ENCODE measurements at regions not wholly inside any gene's neighbourhood (a gene's known extent, or its start where the extent isn't known, plus 50 kb on each side); places are given as distances from the start of the nearest gene placed in this dataset.
"Not testable (repeated sequence)": the region's sequence is repeated elsewhere in the genome, so short reads cannot be mapped to it uniquely, and the experiment has no call there.

DNA sequence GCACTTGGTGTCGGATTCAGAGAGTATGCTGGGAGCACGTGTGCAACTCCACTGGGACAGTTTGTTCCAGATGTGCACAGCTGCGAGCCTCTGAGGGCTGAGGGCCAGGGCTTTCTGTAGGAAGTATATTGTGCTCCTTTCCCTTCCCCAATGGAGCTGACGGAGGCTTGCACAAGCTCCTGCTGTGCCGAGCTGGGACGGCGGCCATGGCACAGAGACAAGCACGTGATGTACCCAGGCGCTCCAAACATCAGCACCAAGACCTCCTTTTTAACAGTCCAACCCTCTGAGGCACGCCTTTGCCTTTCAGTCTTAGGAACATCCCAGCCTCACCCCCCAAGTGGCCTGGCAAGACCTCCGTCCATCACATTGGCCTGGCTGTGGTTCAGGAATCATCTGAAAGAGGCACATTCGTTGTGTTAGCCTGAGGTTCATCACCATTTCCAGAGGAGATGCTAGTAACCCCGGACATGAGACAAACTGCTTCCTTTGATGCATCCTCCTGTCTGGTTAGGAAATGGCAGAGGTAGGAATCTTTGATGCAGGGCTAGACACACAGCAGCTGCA is 339.2 kb upstream of the KAZN start:
- no peak for DNase-seq (ENCODE audit: low read depth in 2 of 2)

DNA sequence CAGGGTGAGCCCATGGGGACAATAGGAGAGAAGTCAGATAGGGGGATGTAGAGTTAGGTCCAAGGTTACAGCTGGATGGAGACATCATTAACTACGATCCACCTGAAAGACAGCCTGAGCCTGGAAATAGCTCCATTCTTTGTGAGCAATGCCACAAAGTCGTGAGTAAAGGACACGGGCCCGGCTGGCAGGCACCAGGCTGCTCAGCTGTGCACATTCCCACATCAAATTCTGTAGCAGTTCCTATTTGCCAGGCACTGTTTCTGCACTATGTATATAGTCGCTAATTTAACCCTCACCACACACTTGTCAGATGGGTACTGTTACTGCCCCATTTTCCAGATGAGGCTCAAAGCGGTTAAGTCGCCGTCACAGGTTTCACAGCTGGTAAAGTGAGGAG is 338.0 kb upstream of the KAZN start:
- no peak for DNase-seq (ENCODE audit: low read depth in 2 of 2)

GRCh38 chr1:14261395-14261794 is 337.1 kb upstream of the KAZN start:
- DNase-seq (ENCODE audit: low read depth in 2 of 2): no peak

- no peak for DNase-seq (ENCODE audit: low read depth in 2 of 2)
These were observed 335.8 kb upstream of the KAZN start for GRCh38 chr1:14262637-14263036.

GRCh38 chr1:14263225-14263624 is 335.3 kb upstream of the KAZN start:
- no peak for DNase-seq (ENCODE audit: low read depth in 2 of 2)

DNA sequence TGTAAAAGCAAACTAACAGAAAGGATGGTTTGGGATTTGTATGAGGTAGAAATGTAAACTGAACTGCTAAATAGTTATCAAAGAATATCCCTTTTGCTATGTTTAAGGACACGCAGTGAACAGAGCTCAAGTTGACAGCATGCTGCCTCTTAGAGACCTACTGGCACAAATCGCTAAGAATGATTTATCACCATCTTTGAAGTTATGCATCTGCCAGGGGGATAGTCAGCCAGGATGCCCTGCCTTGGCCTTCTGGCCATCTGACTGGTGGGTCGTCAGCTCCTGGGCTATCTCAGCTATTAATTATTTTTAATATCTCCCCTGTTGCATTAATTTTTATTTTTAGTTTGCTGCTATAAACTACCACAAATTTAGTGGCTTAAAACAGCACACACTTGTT is 334.8 kb upstream of the KAZN start:
- no peak for DNase-seq (ENCODE audit: low read depth in 2 of 2)

DNA sequence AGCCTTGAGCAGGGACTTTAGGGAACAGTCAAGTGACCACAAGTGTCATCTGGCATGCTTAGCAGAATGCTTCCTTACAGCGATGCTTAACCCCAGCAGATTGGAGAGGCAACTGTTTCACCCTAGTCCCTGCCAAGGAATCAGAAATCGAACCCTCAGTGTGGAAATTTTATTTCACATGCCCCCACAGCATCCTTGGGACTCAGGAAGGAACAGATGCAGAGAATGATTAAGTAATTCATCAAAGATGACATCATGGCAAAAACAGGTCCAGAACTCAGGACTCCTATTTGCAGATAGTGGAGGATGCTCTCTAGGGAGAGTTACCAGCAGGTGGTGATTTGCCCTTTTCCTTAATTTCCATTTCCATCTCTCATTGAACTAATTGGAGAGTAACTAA is 333.0 kb upstream of the KAZN start:
- no peak for DNase-seq (ENCODE audit: low read depth in 2 of 2)

DNA sequence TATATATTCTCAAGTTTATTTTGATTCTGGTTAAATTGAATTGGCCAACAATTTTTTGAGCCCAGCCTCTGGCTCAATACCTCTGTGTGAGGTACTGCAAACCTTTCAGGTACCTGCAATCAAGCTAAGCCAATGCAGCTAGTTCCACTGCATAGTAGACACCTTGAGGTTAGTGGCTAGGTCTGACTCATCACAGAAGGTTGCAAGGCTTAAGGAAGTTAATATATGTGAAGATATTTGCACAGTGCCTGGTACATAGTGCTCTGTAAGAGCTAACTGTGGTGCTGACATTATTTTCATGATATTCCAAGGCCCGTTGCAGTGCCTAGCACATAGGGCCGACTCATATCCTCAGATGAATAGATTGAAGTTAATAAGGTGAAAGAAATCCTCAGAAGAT is 330.5 kb upstream of the KAZN start:
- DNase-seq (ENCODE audit: low read depth in 2 of 2): no peak

DNA sequence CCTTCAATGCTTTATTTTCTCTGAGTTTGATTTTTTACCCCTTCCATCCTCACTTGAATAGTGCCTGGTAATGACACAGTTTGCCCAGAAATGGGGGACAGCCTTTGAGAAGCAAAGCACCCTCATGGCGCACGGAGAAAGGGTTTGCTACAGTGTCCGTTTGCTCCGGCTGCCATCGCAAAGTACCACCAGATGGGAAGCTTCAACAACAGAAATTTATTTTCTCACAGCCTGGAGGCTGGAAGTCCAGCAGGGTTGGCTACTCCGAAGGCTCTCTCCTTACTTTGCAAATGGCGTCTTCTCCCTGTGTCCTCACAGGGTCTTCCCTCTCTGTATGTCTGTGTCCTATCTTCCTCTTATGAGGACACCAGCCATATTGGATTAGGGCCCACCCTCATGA is 327.7 kb upstream of the KAZN start:
- no peak for DNase-seq (ENCODE audit: low read depth in 2 of 2)

- DNase-seq (ENCODE audit: low read depth in 2 of 2): no peak
These were observed 324.7 kb upstream of the KAZN start for GRCh38 chr1:14273811-14274210.

DNA sequence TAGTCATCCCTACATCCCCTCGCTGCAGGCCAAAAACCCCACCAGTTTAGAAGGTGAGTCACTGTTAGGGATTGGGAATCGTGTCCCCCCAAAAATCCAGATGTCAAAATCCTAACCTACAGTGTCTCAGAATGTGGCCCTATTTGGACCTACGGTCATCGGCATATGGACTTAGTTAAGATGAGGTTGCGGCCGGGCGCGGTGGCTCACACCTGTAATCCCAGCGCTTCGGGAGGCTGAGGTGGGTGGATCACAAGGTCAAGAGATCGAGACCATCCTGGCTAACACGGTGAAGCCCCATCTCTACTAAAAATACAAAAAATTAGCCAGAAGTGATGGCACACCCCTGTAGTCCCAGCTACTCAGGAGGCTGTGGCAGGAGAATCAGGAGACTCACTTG is 318.6 kb upstream of the KAZN start:
- DNase-seq (ENCODE audit: low read depth in 2 of 2): not testable (repeated sequence)

GRCh38 chr1:14280909-14281308 is 317.6 kb upstream of the KAZN start:
- no peak for DNase-seq (ENCODE audit: low read depth in 2 of 2)

- DNase-seq (ENCODE audit: low read depth in 2 of 2): no peak
These were observed 317.1 kb upstream of the KAZN start for GRCh38 chr1:14281412-14281811.

DNA sequence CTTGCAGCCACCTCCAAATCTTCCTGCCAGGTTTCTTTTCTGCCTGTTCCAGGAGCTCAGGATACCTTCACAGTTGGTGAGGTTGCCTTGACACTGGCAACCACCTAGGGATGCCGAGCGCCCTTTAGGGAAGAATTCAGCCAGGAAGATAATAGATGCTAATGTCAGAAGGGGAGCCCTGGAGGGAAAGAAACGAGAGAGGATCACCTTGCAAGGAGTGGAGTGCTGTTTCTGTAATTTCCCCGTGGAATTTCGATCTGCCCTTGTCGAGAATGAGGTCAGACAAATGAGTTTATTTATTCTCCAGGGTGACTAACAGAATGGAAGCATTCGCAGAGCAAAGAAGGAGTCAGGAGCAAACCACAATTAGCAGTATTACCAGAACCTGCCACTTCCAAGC is 315.8 kb upstream of the KAZN start:
- DNase-seq (ENCODE audit: low read depth in 2 of 2): no peak

DNA sequence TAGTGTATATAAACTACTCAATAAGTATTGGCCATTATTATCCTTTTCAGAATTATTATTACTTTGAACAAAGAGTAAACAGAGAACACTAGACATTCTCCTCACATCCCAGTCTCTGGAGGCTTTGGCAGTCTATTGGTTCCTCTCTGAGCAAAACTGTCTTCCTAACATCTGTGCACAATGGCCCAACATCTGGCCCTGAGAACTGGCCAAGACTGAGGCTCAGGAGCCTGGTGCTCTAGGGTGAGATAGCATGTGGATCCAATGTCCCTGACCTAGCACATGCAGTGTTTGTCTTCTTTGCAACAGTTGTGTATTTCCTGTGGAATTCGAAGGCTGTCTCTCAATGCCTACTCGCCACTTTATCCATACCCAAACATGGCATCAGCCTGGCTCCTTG is 313.2 kb upstream of the KAZN start:
- no peak for DNase-seq (ENCODE audit: low read depth in 2 of 2)

- not testable (repeated sequence) for DNase-seq (ENCODE audit: low read depth in 2 of 2)
These were observed 307.3 kb upstream of the KAZN start for GRCh38 chr1:14291182-14291581.

DNA sequence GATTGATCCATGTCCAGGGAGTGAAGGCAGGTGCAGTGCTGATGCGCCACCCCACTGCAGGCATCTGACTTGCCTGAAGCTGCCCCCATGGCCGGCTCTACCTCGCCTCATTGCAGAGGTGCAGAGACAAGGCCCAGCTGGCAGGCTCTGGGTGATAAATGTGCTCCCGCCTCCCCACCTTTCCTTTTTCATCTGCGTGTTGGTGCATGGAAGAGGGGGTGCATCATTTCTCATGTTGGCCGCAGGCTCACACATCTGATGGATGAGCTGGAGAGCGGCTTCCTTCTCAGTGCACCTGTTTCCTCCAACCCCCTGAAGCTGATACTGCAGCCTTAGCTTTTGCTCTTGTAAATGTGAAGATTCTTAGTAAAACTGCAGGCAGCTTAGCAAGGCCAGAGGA is 306.0 kb upstream of the KAZN start:
- no peak for DNase-seq (ENCODE audit: low read depth in 2 of 2)

DNA sequence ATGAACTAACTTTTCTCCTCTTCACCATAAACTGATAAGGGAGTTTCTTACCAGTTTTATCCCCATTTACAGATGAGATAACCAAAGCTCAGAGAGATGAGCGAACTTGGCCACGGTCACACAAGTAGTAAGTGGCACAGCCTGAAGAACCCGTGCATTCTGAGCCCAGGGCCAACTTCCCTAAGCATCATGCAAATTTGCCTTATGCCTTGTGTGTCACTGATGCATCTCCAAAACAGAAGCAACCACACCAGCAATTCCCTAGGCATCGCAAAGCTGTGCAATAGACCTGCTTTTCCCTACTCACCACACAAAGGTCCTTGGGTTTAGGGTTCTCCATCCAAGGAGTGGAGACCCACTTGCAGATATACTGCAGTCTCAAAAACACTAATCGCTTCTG is 304.5 kb upstream of the KAZN start:
- DNase-seq (ENCODE audit: low read depth in 2 of 2): no peak

GRCh38 chr1:14294860-14295536 is 303.5 kb upstream of the KAZN start:
- DNase-seq (ENCODE audit: low read depth in 2 of 2): no peak

DNA sequence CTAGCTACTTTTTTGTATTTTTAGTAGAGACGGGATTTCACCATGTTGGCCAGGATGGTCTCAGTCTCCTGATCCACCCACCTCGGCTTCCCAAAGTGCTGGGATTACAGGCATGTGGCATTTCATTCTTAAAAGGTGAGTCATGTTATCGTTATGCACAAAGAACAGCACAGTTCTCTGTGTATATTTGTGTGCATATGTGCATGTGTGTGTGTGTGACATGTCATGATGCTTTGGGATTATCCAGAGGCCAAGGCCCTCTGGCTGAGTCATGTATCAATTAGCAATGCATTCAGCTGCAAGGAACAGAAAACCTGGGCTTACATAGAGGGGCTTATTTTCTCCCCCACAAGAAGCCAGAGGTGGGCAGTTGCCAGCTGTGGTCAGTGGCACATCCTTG is 301.7 kb upstream of the KAZN start:
- DNase-seq (ENCODE audit: low read depth in 2 of 2): no peak

GRCh38 chr1:14297356-14297755 is 301.1 kb upstream of the KAZN start:
- no peak for DNase-seq (ENCODE audit: low read depth in 2 of 2)

DNA sequence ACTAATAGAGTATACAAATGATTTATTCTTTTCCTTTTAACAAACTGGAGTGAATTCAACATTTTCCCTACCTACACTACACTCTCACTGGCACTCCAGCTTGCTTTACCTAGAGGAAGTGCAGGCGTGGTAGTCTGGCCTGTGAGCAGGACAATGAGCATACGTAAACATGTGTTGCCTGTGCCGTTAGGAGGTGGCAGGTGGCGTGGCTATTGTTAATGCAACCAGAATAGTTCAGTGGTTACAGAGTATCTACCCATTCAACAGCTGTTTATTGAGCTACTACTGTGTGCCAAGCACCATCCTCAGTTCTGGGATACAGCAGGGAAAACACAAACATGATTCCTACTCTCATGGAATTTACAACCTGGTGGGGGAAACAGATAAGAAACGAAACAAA is 299.7 kb upstream of the KAZN start:
- DNase-seq (ENCODE audit: low read depth in 2 of 2): no peak

DNA sequence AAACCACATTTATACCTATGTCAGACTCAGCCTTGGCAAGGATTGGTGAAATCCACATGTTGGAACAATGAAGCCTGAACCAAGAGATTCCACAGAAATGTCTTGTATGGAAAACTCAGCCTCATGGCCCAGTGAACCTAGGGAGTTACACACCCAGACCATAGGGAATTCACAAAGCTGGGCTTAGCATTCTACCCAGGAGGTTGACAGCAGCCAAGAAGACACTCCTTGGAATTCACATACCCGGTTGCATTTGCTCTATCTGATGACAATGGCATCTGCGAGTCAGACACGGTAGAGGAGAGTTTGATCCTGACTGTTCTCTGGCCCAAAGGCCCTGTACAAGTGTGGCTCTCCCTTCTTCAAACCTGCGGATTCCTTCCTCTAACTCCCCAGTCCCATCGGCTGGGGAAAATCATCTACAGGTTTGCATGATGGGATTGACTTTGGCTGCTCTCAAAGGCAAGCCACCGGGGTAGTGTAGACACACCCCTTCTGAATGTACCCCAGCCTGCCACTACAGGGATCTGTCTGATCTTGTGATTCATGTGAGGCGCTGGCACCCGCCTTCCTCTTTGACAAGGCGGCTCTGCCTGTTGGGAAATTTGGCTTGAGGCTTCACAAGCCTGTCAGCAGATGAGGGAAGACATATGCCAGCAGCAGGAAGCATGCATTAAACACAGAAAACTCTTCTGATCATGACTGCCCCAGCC is 297.3 kb upstream of the KAZN start:
- no peak for DNase-seq (ENCODE audit: low read depth in 2 of 2)

Measured in dermis microvascular lymphatic vessel endothelial cell (primary cell).